OCI-LY7 (cell line): ENCODE measurements at regions not wholly inside any gene's neighbourhood (a gene's known extent, or its start where the extent isn't known, plus 50 kb on each side); places are given as distances from the start of the nearest gene placed in this dataset.

Source experiments
- CTCF ChIP-seq: fragments of 200-600 bp; sonication (generic); conservative IDR thresholded peaks from 2 replicates; pipeline ENCODE4 v1.5.1; 2014; ENCODE audit warnings: mild to moderate bottlenecking, antibody characterized with exemption, low read length, moderate library complexity, mixed read lengths
- EZH2phosphoT487 ChIP-seq: fragments of 200-600 bp; sonication (generic); IDR thresholded peaks from 2 replicates; pipeline ENCODE4 v1.6.1; 2018; ENCODE audit warnings: low read depth, borderline replicate concordance, mild to moderate bottlenecking, mixed run types, antibody characterized with exemption, low read length, moderate library complexity, mixed read lengths

DNA sequence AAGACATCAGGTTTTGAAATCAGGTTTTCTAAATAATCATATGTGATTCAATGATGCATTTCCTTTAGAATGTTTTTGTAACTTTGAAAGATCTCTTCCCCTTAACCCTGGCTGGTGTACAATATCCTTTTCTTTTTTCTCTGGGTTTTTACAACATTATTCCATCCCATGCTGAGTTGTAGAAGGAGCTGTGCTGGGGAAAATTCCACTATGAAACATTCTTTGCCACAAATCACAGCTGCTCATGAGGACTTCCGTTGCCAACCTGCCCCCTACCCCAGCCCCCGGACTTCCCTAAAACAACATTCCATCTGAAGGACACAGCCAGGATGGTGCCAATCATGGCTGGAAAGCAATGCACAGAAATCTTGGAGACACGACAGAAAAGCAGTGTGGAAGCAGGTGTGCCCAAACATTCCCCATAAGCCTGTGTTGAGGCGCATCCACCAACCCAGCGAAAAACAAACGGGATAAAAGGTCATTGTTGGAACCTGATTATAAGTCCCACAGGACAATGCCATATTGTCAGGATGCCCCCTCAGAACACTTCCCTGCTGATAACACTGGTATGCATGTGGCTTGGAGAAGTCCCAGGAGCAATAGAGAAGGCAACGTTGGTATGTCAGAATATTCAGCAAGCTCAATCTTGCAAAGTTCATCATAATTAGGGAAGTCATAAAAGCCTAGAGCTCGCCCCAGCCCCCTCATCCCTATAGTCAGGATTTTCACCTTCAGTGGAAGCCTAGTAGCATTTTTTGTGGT, 475.0 kb downstream of the HS3ST3B1 start:
- TF ChIP-seq CTCF (no peak), EZH2phosphoT487 (no peak)
